ENCODE measurements at regions not wholly inside any gene's neighbourhood (a gene's known extent, or its start where the extent isn't known, plus 50 kb on each side); places are given as distances from the start of the nearest gene placed in this dataset.

DNA sequence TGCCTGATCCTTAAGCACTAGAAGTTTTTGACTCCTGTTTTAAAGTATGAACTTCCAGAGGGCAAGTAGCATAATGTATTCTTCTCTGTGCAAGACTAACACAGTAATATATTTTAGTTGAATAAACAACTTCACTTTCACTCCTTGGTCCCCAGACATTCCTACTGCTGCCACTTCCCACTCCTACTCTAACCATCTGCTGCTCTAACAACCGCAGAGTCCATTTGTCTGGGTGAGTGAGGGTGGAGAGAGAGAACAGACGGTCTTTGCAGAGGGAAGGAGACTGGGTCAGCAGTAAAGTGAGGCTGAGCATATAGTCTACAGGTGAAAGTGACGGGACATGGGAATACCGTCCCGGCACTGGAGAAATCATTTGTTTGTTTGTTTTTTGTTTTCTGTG lies 301.0 kb upstream of the SLCO3A1 start:
- TF ChIP-seq YY1 (IDR thresholded peaks at IDR 0.05; ENCODE audit: low read depth, low read length) = no peak
- TF ChIP-seq E4F1 (IDR thresholded peaks at IDR 0.05; ENCODE audit: borderline replicate concordance, partially characterized antibody) = no peak
- TF ChIP-seq ZBED1 (IDR thresholded peaks at IDR 0.05; ENCODE audit: borderline replicate concordance) = no peak
- TF ChIP-seq CTCF (IDR thresholded peaks at IDR 0.05 in 2 of 3, conservative IDR thresholded peaks at IDR 0.05 in 1 of 3; ENCODE audit: control insufficient read depth in 2 of 3, extremely low read depth in 1 of 3, insufficient read depth in 1 of 3, low read depth in 3 of 3, low read length in 3 of 3) = no peak
